ENCODE measurements at regions not wholly inside any gene's neighbourhood (a gene's known extent, or its start where the extent isn't known, plus 50 kb on each side); places are given as distances from the start of the nearest gene placed in this dataset.

DNA sequence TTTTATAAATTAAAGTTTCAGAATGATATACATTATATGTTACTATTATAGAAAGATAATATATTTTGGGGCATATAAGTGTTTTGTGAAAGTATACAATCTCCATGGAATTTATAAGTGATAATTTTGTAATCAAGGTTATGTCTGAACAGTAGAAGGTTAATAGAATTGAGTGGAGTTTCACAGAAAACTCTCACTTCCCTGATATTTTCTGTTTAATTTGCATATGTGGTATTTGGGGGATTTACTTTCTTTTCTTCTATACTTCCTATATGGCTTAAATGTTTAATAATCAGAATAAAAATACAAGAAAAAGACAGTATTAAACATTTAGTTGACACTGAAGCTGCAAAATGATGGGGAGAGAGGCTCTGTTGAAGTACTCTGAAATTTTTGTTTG, 848.5 kb downstream of the DACH1 start:
- no peak for DNase-seq (ENCODE audit: low read depth, low spot score)
- no peak overlapping the region for H3K4me3 ChIP-seq (ENCODE audit: low read depth, low read length)
- ChIA-PET POLR2A (no interaction called here), CTCF (no interaction called here)
- no peaks in the 10 kb centered on the region for H3K27me3 ChIP-seq (ENCODE audit: control insufficient read depth, insufficient read depth, low read length)
- no peak overlapping the region for H3K27ac ChIP-seq (ENCODE audit: low read depth, low read length)
- H3K9me3 ChIP-seq (ENCODE audit: control insufficient read depth, insufficient read depth, low read length), result no peaks in the 10 kb centered on the region; the same call in 1 of the 2 replicates
- TF ChIP-seq, protein P1, sequence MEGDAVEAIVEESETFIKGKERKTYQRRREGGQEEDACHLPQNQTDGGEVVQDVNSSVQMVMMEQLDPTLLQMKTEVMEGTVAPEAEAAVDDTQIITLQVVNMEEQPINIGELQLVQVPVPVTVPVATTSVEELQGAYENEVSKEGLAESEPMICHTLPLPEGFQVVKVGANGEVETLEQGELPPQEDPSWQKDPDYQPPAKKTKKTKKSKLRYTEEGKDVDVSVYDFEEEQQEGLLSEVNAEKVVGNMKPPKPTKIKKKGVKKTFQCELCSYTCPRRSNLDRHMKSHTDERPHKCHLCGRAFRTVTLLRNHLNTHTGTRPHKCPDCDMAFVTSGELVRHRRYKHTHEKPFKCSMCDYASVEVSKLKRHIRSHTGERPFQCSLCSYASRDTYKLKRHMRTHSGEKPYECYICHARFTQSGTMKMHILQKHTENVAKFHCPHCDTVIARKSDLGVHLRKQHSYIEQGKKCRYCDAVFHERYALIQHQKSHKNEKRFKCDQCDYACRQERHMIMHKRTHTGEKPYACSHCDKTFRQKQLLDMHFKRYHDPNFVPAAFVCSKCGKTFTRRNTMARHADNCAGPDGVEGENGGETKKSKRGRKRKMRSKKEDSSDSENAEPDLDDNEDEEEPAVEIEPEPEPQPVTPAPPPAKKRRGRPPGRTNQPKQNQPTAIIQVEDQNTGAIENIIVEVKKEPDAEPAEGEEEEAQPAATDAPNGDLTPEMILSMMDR (IDR thresholded peaks at IDR 0.05; ENCODE audit: low read depth, low read length), result no peak

DNA sequence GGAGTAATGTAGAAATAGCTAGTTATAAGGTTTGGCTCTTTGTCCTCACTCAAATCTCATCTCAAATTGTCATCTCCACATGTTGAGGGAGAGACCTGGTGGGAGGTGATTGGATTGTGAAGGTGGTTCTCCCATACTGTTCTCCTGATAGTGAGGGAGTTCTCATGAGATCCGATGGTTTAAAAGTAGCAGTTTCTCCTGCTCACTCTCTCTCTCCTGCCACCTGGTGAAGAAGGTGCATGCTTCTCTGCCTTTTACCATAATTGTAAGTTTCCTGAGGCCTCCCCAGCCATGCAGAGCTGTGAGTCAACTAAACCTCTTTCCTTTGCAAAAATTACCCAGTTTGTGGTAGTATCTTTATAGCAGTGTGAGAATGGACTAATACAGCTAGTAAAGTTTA, 849.4 kb downstream of the DACH1 start:
- no peaks in the 10 kb centered on the region for H3K27me3 ChIP-seq (ENCODE audit: control insufficient read depth, insufficient read depth, low read length)
- ChIA-PET CTCF (no interaction called here), POLR2A (no interaction called here)
- no peak overlapping the region for H3K27ac ChIP-seq (ENCODE audit: low read depth, low read length)
- no peak overlapping the region for H3K4me3 ChIP-seq (ENCODE audit: low read depth, low read length)
- DNase-seq (ENCODE audit: low read depth, low spot score), result no peak
- TF ChIP-seq, protein P1 (IDR thresholded peaks at IDR 0.05; ENCODE audit: low read depth, low read length), result no peak
- no peaks in the 10 kb centered on the region; the same call in 1 of the 2 replicates for H3K9me3 ChIP-seq (ENCODE audit: control insufficient read depth, insufficient read depth, low read length)

DNA sequence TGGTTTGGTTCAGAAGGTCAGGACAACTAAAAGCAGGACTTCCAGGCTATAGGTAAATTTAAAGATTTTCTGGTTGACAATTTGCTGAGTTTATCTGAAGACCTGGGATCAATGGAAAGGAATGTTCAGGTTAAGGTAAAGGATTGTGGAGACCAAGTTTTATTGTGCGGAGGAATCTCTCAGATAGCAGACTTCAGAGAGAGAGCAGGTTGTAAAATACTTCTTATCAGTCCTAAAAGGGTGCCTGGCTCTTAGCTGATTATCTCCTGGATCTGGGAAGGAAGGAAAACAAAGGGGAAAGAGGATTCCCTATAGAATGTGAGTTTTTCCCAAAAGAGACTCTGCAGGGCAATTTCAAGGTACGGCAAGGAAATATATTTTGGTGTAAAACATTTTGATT, 851.5 kb downstream of the DACH1 start:
- Histone ChIP-seq H3K27ac (ENCODE audit: low read depth, low read length) (no peak overlapping the region), H3K27me3 (ENCODE audit: control insufficient read depth, insufficient read depth, low read length) (no peaks in the 10 kb centered on the region), H3K9me3 (ENCODE audit: control insufficient read depth, insufficient read depth, low read length) (no peaks in the 10 kb centered on the region), H3K4me3 (ENCODE audit: low read depth, low read length) (no peak overlapping the region)
- no peak for DNase-seq (ENCODE audit: low read depth, low spot score)
- TF ChIP-seq, protein P1 (IDR thresholded peaks at IDR 0.05; ENCODE audit: low read depth, low read length), result no peak
- ChIA-PET CTCF (no interaction called here), POLR2A (no interaction called here)

DNA sequence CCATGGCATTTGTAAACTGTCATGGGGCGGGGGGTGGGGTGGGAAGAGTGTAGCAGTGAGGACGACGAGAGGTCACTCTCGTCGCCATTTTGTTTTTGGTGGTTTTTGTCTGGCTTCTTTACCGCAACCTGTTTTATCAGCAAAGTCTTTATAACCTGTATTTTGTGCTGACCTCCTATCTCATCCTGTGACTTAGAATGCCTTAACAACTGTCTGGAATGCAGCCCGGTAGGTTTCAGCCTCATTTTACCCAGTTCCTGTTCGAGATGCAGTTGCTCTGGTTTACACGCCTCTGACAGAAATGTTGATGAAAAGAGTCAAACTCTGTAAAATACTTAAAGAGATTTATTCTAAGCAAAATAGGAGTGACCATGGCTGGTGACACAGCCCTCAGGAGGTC, 852.0 kb downstream of the DACH1 start:
- TF ChIP-seq, protein P1 (IDR thresholded peaks at IDR 0.05; ENCODE audit: low read depth, low read length), result no peak
- DNase-seq (ENCODE audit: low read depth, low spot score), result no peak
- Histone ChIP-seq H3K27me3 (ENCODE audit: control insufficient read depth, insufficient read depth, low read length) (no peaks in the 10 kb centered on the region), H3K27ac (ENCODE audit: low read depth, low read length) (no peak overlapping the region), H3K9me3 (ENCODE audit: control insufficient read depth, insufficient read depth, low read length) (no peaks in the 10 kb centered on the region), H3K4me3 (ENCODE audit: low read depth, low read length) (no peak overlapping the region)
- POLR2A ChIA-PET, result no interaction called here
- CTCF ChIA-PET, result no interaction called here

DNA sequence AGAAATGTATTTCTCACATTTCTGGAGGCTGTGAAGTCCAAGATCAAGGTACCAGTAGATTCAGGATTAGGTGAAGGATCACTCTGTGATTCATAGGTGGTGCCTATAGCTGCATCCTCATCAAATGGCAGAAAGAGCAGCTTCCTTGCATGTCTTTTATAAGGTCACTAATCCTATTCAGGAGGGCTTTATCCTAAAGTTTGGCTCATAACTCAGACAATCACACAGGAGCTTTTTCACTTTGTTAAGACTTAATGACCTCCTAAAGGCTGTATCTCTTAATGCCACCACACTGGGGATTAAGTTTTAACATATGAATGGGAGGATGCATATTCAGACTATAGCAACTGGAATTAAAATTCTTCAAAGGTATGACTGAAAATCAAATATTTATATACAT, 861.1 kb downstream of the DACH1 start:
- H3K27ac ChIP-seq (ENCODE audit: low read depth, low read length), result no peak overlapping the region
- H3K9me3 ChIP-seq (ENCODE audit: control insufficient read depth, insufficient read depth, low read length), result no peaks in the 10 kb centered on the region; the same call in 1 of the 2 replicates
- POLR2A ChIA-PET, result no interaction called here

More for the DNA sequence above, 861.1 kb downstream of the DACH1 start:
- TF ChIP-seq, protein P1 (IDR thresholded peaks at IDR 0.05; ENCODE audit: low read depth, low read length), result no peak
- CTCF ChIA-PET, result no interaction called here
- H3K4me3 ChIP-seq (ENCODE audit: low read depth, low read length), result no peak overlapping the region
- no peak for DNase-seq (ENCODE audit: low read depth, low spot score)
- no peaks in the 10 kb centered on the region for H3K27me3 ChIP-seq (ENCODE audit: control insufficient read depth, insufficient read depth, low read length)
